ENCODE measurements at regions not wholly inside any gene's neighbourhood (a gene's known extent, or its start where the extent isn't known, plus 50 kb on each side); places are given as distances from the start of the nearest gene placed in this dataset.

DNA sequence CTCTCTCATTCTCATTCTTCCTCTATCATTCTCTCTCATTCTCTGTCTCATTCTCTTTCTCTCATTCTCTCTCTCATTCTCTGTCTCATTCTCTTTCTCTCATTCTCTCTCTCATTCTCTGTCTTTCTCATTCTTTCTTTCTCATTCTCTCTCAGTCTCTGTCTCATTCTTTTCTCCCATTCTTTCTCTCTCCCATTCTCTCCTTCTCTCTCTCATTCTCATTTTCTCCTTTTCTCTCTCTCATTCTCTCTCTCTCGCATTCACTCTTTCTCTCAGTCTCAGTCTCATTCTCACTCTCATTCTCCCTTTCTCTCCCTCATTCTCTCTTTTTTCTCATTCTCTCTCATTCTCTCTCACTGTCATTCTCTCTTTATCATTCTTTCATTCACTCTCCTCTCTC lies 152.0 kb upstream of the UQCRFS1 start:
- TF ChIP-seq, protein P1, sequence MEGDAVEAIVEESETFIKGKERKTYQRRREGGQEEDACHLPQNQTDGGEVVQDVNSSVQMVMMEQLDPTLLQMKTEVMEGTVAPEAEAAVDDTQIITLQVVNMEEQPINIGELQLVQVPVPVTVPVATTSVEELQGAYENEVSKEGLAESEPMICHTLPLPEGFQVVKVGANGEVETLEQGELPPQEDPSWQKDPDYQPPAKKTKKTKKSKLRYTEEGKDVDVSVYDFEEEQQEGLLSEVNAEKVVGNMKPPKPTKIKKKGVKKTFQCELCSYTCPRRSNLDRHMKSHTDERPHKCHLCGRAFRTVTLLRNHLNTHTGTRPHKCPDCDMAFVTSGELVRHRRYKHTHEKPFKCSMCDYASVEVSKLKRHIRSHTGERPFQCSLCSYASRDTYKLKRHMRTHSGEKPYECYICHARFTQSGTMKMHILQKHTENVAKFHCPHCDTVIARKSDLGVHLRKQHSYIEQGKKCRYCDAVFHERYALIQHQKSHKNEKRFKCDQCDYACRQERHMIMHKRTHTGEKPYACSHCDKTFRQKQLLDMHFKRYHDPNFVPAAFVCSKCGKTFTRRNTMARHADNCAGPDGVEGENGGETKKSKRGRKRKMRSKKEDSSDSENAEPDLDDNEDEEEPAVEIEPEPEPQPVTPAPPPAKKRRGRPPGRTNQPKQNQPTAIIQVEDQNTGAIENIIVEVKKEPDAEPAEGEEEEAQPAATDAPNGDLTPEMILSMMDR (IDR thresholded peaks at IDR 0.05 in 2 of 3, conservative IDR thresholded peaks at IDR 0.05 in 1 of 3; ENCODE audit: borderline replicate concordance in 1 of 3, insufficient read depth in 1 of 3, low read depth in 2 of 3, low read length in 2 of 3) = no peak
- TF ChIP-seq POLR2AphosphoS5 (IDR thresholded peaks at IDR 0.05; ENCODE audit: low read depth, low read length) = no peak
- no peak for TF ChIP-seq YY1 (IDR thresholded peaks at IDR 0.05; ENCODE audit: extremely low read depth, insufficient replicate concordance, low read depth, low read length)
